ENCODE measurements at regions not wholly inside any gene's neighbourhood (a gene's known extent, or its start where the extent isn't known, plus 50 kb on each side); places are given as distances from the start of the nearest gene placed in this dataset.
"Not testable (repeated sequence)": the region's sequence is repeated elsewhere in the genome, so short reads cannot be mapped to it uniquely, and the experiment has no call there.

DNA sequence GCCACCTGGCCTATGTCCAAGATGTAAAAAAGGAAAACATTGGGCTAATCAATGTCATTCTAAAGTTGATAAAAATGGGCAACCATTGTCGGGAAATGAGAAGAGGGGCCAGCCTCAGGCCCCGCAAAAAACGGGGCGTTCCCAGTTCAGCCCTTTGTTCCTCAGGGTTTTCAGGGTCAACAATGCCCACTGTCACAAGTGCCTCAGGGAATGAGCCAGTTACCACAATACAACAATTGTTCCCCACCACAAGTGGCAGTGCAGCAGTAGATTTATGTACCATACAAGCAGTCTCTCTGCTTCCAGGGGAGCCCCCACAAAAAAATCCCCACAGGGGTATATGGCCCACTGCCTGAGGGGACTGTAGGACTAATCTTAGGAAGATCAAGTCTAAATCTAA lies 112.5 kb downstream of the ZNF486 start:
- TF ChIP-seq, protein P1, sequence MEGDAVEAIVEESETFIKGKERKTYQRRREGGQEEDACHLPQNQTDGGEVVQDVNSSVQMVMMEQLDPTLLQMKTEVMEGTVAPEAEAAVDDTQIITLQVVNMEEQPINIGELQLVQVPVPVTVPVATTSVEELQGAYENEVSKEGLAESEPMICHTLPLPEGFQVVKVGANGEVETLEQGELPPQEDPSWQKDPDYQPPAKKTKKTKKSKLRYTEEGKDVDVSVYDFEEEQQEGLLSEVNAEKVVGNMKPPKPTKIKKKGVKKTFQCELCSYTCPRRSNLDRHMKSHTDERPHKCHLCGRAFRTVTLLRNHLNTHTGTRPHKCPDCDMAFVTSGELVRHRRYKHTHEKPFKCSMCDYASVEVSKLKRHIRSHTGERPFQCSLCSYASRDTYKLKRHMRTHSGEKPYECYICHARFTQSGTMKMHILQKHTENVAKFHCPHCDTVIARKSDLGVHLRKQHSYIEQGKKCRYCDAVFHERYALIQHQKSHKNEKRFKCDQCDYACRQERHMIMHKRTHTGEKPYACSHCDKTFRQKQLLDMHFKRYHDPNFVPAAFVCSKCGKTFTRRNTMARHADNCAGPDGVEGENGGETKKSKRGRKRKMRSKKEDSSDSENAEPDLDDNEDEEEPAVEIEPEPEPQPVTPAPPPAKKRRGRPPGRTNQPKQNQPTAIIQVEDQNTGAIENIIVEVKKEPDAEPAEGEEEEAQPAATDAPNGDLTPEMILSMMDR (IDR thresholded peaks at IDR 0.05; ENCODE audit: low read depth, low read length): no peak

DNA sequence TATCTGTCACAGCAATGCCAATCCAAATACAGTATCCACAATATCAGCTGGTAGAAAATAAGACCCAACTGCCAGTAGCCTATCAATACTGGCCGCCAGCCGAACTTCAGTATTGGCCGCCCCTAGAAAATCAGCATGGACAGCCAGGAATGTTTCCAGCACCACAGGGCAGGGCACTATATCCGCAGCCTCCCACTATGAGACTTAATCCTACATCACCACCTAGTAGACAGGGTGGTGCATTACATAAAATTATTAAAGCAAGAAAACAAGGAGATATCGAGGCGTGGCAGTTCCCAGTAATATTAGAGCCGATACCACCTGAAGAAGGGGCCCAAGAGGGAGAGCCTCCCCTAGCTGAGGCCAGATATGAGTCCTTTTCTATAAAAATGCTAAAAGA lies 111.3 kb downstream of the ZNF486 start:
- TF ChIP-seq, protein P1 (IDR thresholded peaks at IDR 0.05; ENCODE audit: low read depth, low read length): no peak

More for the DNA sequence above, 112.5 kb downstream of the ZNF486 start:
- H3K4me3 ChIP-seq (ENCODE audit: low read depth, low read length): no peak overlapping the region

DNA sequence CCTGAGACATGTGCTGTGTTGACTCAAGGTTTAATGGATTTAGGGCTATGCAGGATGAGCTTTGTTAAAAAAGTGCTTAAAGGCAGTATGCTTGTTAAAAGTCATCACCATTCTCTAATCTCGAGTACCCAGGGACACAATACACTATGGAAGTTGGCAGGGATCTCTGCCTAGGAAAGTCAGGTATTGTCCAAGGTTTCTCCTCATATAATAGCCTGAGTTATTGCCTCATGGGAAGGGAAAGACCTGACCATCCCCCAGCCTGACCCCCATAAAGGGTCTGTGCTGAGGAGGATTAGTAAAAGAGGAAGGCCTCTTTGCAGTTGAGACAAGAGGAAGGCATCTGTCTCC lies 109.7 kb downstream of the ZNF486 start:
- not testable (repeated sequence) for H3K4me3 ChIP-seq (ENCODE audit: low read depth, low read length)

More for the DNA sequence above, 111.3 kb downstream of the ZNF486 start:
- H3K4me3 ChIP-seq (ENCODE audit: low read depth, low read length): no peak overlapping the region

DNA sequence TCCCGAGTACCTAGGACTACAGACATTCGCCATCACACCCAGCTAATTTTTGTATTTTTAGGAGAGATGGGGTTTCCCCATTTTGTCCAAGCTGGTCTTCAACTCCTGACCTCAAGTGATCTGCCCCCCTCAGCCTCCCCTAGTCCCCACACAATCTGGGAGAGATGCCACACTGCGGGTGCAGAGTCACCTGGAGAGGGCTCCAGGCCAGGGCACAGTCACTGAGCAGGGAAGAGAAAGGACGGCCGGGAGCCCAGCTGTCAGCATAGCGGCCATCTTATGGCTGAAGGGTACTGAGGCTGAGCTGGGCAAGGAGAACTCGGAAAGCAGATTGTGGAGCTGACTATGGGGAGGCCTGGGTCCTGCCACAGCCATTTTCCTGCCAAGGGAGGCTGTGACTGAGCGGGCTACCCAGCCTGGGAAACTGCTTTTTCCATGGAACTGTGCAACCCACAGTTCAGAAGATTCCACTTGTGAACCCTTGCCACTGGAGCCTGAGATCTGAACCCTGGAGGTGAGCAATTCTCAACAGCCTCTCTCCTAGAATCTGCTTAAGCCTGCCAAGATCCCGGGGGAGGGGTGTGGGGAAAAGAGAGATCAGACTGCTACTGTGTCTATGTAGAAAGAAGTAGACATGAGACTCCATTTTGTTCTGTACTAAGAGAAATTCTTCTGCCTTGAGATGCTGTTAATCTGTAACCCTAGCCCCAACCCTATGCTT lies 109.2 kb downstream of the ZNF486 start:
- no peak overlapping the region for H3K4me3 ChIP-seq (ENCODE audit: low read depth, low read length)
- TF ChIP-seq, protein P1 (IDR thresholded peaks at IDR 0.05; ENCODE audit: low read depth, low read length): no peak

DNA sequence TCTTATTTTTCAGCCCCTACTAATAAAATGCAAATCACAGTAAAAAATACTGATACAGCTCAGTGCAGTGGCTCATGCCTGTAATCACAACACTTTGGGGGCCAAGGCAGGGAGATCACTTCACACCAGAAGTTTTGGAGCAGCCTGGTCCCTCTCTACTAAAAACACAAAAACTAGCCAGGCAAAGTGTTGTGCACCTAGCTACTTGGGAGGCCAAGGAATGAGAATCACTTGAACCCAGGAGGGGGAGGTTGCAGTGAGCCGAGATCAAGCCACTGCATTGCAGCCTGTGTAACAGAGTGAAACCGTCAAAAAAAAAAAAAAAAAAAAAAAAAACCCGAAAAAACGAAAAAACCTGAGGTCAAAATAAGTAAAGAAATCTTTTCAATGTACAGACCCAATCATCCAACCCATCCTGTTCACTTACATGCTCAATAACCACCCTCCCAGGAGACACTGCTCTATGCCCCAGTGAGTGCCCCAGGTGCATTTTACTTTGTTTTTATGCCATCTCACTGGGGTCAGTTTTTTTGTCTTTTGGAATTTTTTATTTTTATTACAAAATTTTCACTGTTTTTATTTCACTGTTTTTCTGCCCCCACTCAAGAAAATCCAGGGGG lies 107.0 kb downstream of the ZNF486 start:
- TF ChIP-seq, protein P1 (IDR thresholded peaks at IDR 0.05; ENCODE audit: low read depth, low read length): no peak
- no peak overlapping the region for H3K4me3 ChIP-seq (ENCODE audit: low read depth, low read length)

DNA sequence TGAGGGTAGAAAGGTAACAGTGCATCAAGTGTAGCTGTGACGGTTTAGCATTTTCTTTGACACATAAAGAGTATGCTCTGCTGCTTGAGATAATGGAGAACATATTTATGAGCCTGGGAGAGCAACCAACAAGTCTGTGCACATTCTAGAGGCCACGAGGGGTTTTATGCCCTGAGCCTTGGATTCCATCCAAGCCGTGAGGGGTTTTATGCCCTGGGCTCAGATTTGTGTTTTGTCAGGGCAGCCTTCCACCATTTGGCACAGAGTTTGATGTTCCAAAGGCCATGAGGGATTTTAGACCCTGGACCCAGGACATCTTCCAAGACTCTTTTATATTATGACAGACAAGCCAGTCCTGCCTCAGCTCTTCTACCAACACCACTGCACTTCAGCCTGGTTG lies 106.4 kb downstream of the ZNF486 start:
- H3K4me3 ChIP-seq (ENCODE audit: low read depth, low read length): no peak overlapping the region
- TF ChIP-seq, protein P1 (IDR thresholded peaks at IDR 0.05; ENCODE audit: low read depth, low read length): no peak

DNA sequence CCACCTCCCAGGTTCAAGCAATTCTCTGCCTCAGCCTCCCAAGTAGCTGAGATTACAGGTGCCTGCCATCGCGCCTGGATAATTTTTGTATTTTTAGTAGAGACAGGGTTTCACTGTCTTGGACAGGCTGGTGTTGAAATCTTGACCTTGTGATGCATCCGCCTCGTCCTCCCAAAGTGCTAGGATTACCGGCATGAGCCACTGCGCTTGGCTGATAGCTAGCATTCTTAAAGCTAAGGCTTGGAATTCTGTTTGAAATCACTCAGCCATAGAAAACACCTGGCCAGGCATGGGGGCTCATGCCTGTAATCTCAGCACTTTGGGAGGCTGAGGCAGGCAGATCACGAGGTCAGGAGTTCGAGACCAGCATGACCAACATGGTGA lies 105.6 kb downstream of the ZNF486 start:
- H3K4me3 ChIP-seq (ENCODE audit: low read depth, low read length): not testable (repeated sequence)

DNA sequence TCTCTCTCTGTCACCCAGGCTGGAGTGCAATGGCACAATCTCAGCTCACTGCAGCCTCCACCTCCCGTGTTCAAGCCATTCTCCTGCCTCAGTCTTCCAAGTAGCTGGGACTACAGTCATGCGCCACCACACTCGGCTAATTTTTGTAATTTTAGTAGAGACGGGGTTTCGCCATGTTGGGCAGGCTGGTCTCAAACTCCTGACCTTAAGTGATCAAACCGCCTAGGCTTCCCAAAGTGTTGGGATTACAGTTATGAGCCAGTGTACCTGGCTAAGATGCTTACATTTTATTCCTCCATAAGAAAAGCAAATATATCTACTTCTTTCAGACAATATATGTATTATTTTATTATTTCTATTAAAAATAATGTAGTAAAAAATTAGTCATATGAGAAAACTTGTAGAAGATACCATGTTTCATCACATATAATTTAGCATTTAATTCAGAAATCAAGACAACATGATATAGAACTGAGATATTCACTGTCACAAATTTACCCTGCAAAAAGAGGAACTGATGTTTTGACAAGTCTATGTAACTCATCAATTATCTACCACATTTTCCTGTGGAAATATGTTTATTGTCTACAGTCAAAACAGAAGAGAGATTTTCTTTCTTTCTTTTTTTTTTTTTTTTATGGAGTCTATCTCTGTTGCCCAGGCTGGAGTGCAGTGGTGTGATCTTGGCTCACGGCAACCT lies 105.1 kb downstream of the ZNF486 start:
- H3K4me3 ChIP-seq (ENCODE audit: low read depth, low read length): not testable (repeated sequence)
